ENCODE measurements at regions not wholly inside any gene's neighbourhood (a gene's known extent, or its start where the extent isn't known, plus 50 kb on each side); places are given as distances from the start of the nearest gene placed in this dataset.

DNA sequence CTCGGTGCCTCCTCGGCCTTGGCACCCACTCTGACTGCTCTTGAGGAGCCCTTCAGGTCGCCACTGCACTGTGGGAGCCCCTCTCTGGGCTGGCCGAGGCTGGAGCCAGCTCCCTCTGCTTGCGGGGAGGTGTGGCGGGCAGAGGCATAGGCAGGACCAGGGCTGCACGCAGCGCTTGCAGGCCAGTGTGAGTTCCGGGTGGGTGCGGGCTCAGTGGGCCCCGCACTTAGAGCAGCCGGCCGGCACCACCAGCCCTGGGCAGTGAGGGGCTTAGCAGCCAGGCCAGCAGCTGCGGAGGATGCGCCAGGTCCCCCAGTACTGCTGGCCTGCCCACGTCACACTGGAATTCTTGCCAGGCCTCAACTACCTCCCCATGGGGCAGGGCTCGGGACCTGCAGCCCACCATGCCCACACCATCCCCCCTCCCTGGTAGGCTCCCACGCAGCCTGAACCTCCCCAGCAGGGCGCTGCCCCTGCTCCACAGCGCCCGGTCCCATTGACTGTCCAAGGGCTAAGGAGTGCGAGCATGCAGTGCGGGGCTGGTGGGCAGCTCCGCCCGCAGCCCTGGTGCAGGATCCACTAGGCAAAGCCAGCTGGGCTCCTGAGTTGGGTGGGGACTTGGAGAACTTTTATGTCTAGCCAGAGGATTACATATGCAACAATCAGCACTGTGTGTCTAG is 602.9 kb upstream of the ST8SIA4 start:
- H3K79me2 ChIP-seq (ENCODE audit: insufficient read depth, low read length), result no peaks in the 10 kb centered on the region
- H3K9me3 ChIP-seq (ENCODE audit: insufficient read depth, low read length, severe bottlenecking), result no peaks in the 10 kb centered on the region
- no peaks in the 10 kb centered on the region for H4K20me1 ChIP-seq (ENCODE audit: insufficient read depth, low read length)
- TF ChIP-seq, protein P1, sequence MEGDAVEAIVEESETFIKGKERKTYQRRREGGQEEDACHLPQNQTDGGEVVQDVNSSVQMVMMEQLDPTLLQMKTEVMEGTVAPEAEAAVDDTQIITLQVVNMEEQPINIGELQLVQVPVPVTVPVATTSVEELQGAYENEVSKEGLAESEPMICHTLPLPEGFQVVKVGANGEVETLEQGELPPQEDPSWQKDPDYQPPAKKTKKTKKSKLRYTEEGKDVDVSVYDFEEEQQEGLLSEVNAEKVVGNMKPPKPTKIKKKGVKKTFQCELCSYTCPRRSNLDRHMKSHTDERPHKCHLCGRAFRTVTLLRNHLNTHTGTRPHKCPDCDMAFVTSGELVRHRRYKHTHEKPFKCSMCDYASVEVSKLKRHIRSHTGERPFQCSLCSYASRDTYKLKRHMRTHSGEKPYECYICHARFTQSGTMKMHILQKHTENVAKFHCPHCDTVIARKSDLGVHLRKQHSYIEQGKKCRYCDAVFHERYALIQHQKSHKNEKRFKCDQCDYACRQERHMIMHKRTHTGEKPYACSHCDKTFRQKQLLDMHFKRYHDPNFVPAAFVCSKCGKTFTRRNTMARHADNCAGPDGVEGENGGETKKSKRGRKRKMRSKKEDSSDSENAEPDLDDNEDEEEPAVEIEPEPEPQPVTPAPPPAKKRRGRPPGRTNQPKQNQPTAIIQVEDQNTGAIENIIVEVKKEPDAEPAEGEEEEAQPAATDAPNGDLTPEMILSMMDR (IDR thresholded peaks at IDR 0.05; ENCODE audit: borderline replicate concordance, extremely low read depth, low read length, poor library complexity, severe bottlenecking), result no peak
- TF ChIP-seq EZH2 (IDR thresholded peaks at IDR 0.05; ENCODE audit: borderline replicate concordance, low read depth, low read length, severe bottlenecking), result no peak
- H3K36me3 ChIP-seq (ENCODE audit: insufficient read depth, low read length), result no peaks in the 10 kb centered on the region
- no peak overlapping the region for H3K9ac ChIP-seq (ENCODE audit: low read depth, low read length)
- H3K4me1 ChIP-seq (ENCODE audit: insufficient read depth, low read length), result no peaks in the 10 kb centered on the region
- DNase-seq (no peak), ATAC-seq (ENCODE audit: insufficient read depth, low read depth) (no peak)
- no peak overlapping the region for H3K4me3 ChIP-seq (ENCODE audit: low read depth in 1 of 2, low read length in 2 of 2)
- no peak overlapping the region for H3K4me2 ChIP-seq (ENCODE audit: insufficient read depth, low read length)
- H3K27me3 ChIP-seq (ENCODE audit: insufficient read depth, low read length, poor library complexity), result no peaks in the 10 kb centered on the region
- no peak overlapping the region for H3K27ac ChIP-seq (ENCODE audit: low read length)
- no peak overlapping the region for H2AFZ ChIP-seq (ENCODE audit: low read depth, low read length)

DNA sequence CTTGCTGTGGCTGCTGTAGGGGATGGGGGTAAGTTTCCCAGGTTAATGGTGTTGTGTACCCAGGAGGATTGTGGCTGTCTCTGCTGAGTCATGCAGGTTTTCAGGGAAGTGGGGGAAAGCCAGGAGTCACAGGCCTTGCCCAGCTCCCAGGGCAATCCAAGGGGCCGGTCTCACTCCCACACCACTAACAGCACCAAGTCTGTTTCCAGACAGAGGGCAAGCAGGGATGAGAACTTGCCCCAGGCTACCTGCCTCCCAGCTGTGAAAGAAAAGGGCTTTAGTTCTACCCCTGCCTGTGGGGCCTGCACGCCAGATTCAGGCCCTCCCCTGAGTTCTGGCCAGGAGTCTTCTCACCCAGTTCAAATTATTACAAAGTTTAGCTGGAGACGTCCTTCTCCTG is 579.8 kb upstream of the ST8SIA4 start:
- H3K36me3 ChIP-seq (ENCODE audit: insufficient read depth, low read length), result no peaks in the 10 kb centered on the region
- H4K20me1 ChIP-seq (ENCODE audit: insufficient read depth, low read length), result no peaks in the 10 kb centered on the region
- ATAC-seq (ENCODE audit: insufficient read depth, low read depth) (no peak; the same call in 2 of the 3 replicates), DNase-seq (no peak)
- no peak overlapping the region; the same call in 1 of the 2 replicates for H3K27ac ChIP-seq (ENCODE audit: low read length)
- peaks cover 12% of the 10 kb centered on the region for H3K4me1 ChIP-seq (ENCODE audit: insufficient read depth, low read length)
- no peak overlapping the region for H3K4me2 ChIP-seq (ENCODE audit: insufficient read depth, low read length)
- no peak overlapping the region for H3K9ac ChIP-seq (ENCODE audit: low read depth, low read length)
- no peak overlapping the region for H3K4me3 ChIP-seq (ENCODE audit: low read depth in 1 of 2, low read length in 2 of 2)
- H3K79me2 ChIP-seq (ENCODE audit: insufficient read depth, low read length), result no peaks in the 10 kb centered on the region
- no peaks in the 10 kb centered on the region for H3K27me3 ChIP-seq (ENCODE audit: insufficient read depth, low read length, poor library complexity)
- H2AFZ ChIP-seq (ENCODE audit: low read depth, low read length), result no peak overlapping the region
- no peaks in the 10 kb centered on the region for H3K9me3 ChIP-seq (ENCODE audit: insufficient read depth, low read length, severe bottlenecking)
- TF ChIP-seq EZH2 (IDR thresholded peaks at IDR 0.05; ENCODE audit: borderline replicate concordance, low read depth, low read length, severe bottlenecking), result no peak
- TF ChIP-seq, protein P1 (IDR thresholded peaks at IDR 0.05; ENCODE audit: borderline replicate concordance, extremely low read depth, low read length, poor library complexity, severe bottlenecking), result no peak

DNA sequence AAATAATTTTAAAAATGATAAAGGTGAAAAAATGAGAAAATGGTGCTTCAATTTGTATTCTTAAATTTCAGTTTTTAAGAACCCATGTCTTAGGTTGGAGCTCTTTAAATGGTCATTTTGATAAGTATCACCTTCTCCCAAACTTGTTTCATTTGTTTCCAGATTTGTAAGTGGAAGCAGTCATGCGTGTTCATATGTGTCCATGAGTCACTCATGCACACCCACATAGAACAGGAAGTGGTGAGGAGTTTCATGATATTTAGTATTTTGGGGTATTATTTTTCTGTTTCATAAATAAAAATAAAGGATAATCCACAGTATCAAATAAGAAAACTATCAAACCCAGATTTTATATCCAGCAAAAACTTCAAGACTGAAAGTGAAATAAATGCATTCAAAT is 570.4 kb upstream of the ST8SIA4 start:
- Histone ChIP-seq H3K27ac (ENCODE audit: low read length) (no peak overlapping the region), H3K9ac (ENCODE audit: low read depth, low read length) (no peak overlapping the region), H3K4me2 (ENCODE audit: insufficient read depth, low read length) (no peak overlapping the region), H3K4me1 (ENCODE audit: insufficient read depth, low read length) (no peaks in the 10 kb centered on the region), H3K27me3 (ENCODE audit: insufficient read depth, low read length, poor library complexity) (no peaks in the 10 kb centered on the region), H2AFZ (ENCODE audit: low read depth, low read length) (no peak overlapping the region), H3K36me3 (ENCODE audit: insufficient read depth, low read length) (no peaks in the 10 kb centered on the region), H3K9me3 (ENCODE audit: insufficient read depth, low read length, severe bottlenecking) (no peaks in the 10 kb centered on the region), H3K4me3 (ENCODE audit: low read depth in 1 of 2, low read length in 2 of 2) (no peak overlapping the region), H4K20me1 (ENCODE audit: insufficient read depth, low read length) (no peaks in the 10 kb centered on the region), H3K79me2 (ENCODE audit: insufficient read depth, low read length) (no peaks in the 10 kb centered on the region)
- DNase-seq (no peak), ATAC-seq (ENCODE audit: insufficient read depth, low read depth) (no peak)
- no peak for TF ChIP-seq EZH2 (IDR thresholded peaks at IDR 0.05; ENCODE audit: borderline replicate concordance, low read depth, low read length, severe bottlenecking)
- TF ChIP-seq, protein P1 (IDR thresholded peaks at IDR 0.05; ENCODE audit: borderline replicate concordance, extremely low read depth, low read length, poor library complexity, severe bottlenecking), result no peak

Measured in DND-41 (cell line).